ENCODE measurements at regions not wholly inside any gene's neighbourhood (a gene's known extent, or its start where the extent isn't known, plus 50 kb on each side); places are given as distances from the start of the nearest gene placed in this dataset.

- TF ChIP-seq EP300 (IDR thresholded peaks at IDR 0.05) (no peak), RAD21 (conservative IDR thresholded peaks at IDR 0.05 in 1 of 2, IDR thresholded peaks at IDR 0.05 in 1 of 2) (no peak), POLR2A (IDR thresholded peaks at IDR 0.05; ENCODE audit: low read length) (no peak), RARB (CRISPR knock-in tag; IDR thresholded peaks at IDR 0.05) (no peak), ESRRA (IDR thresholded peaks at IDR 0.05; ENCODE audit: borderline replicate concordance, low read length) (no peak), JUNB (IDR thresholded peaks at IDR 0.05) (no peak), PBX3 (IDR thresholded peaks at IDR 0.05) (no peak)
Observed at GRCh38 chr7:18200855-18201254, 173.2 kb upstream of the PRPS1L1 start.
